H9 (cell line): ENCODE measurements at regions not wholly inside any gene's neighbourhood (a gene's known extent, or its start where the extent isn't known, plus 50 kb on each side); places are given as distances from the start of the nearest gene placed in this dataset.

Experiments
- DNase-seq: peaks from one replicate; pipeline ENCODE4 v3.0.0-alpha.2; 2017
- H2AFZ ChIP-seq: one replicate; pipeline ENCODE4 v1.6.1; 2013; ENCODE audit warnings: mild to moderate bottlenecking, low read length, control low read depth, moderate library complexity
- H2AK5ac ChIP-seq: 2 replicates; pipeline ENCODE4 v1.6.1; 2013; ENCODE audit warnings: low read length, control low read depth, mixed read lengths; ENCODE audit not compliant: insufficient read length
- H2BK120ac ChIP-seq: one replicate; pipeline ENCODE4 v1.6.1; 2013; ENCODE audit warnings: low read depth, mild to moderate bottlenecking, low read length, control low read depth, inconsistent platforms; ENCODE audit not compliant: poor library complexity, severe bottlenecking
- H2BK12ac ChIP-seq: 2 replicates; pipeline ENCODE4 v1.6.1; 2013; ENCODE audit warnings: low read length, control low read depth, mixed read lengths, low read depth; ENCODE audit not compliant: insufficient read length
- H2BK15ac ChIP-seq: 2 replicates; pipeline ENCODE4 v1.6.1; 2013; ENCODE audit warnings: low read depth, low read length, control low read depth
- H2BK20ac ChIP-seq: one replicate; pipeline ENCODE4 v1.6.1; 2013; ENCODE audit warnings: low read depth, mild to moderate bottlenecking, low read length, control low read depth, inconsistent platforms; ENCODE audit not compliant: poor library complexity, severe bottlenecking
- H2BK5ac ChIP-seq: 2 replicates; pipeline ENCODE4 v1.6.1; 2013; ENCODE audit warnings: low read length, control low read depth, mixed read lengths; ENCODE audit not compliant: insufficient read length
- H3K14ac ChIP-seq: 2 replicates; pipeline ENCODE4 v1.6.1; 2013; ENCODE audit warnings: low read length, control low read depth; ENCODE audit not compliant: insufficient read depth
- H3K18ac ChIP-seq: 2 replicates; pipeline ENCODE4 v1.6.1; 2013; ENCODE audit warnings: low read depth, mild to moderate bottlenecking, mixed read lengths, low read length, control low read depth; ENCODE audit not compliant: insufficient read length
- H3K23ac ChIP-seq: 2 replicates; pipeline ENCODE4 v1.6.1; 2013; ENCODE audit warnings: low read length, control low read depth, mixed read lengths, low read depth; ENCODE audit not compliant: insufficient read length
- H3K23me2 ChIP-seq: 2 replicates; pipeline ENCODE4 v1.6.1; 2013; ENCODE audit warnings: low read depth, mild to moderate bottlenecking, mixed read lengths, low read length, control low read depth; ENCODE audit not compliant: insufficient read length, poor library complexity, severe bottlenecking
- H3K27ac ChIP-seq: 2 replicates; pipeline ENCODE4 v1.5.1; 2013; ENCODE audit warnings: low read length, control low read depth, mixed read lengths, low read depth; ENCODE audit not compliant: insufficient read length
- H3K27me3 ChIP-seq: 2 replicates; pipeline ENCODE4 v1.6.1; 2013; ENCODE audit warnings: low read length, control low read depth, inconsistent platforms; ENCODE audit not compliant: insufficient read depth
- H3K4ac ChIP-seq: 2 replicates; pipeline ENCODE4 v1.6.1; 2013; ENCODE audit warnings: low read depth, mild to moderate bottlenecking, control low read depth, inconsistent platforms, low read length, moderate library complexity
- H3K4me1 ChIP-seq: 2 replicates; pipeline ENCODE4 v1.6.1; 2013; ENCODE audit warnings: low read length, control low read depth, inconsistent platforms; ENCODE audit not compliant: insufficient read depth
- H3K4me2 ChIP-seq: 2 replicates; pipeline ENCODE4 v1.6.1; 2013; ENCODE audit warnings: low read length, control low read depth, mixed read lengths; ENCODE audit not compliant: insufficient read length, insufficient read depth
- H3K56ac ChIP-seq: 2 replicates; pipeline ENCODE4 v1.6.1; 2013; ENCODE audit warnings: low read depth, mild to moderate bottlenecking, mixed read lengths, low read length, control low read depth; ENCODE audit not compliant: insufficient read length
- H3K79me1 ChIP-seq: 2 replicates; pipeline ENCODE4 v1.6.1; 2013; ENCODE audit warnings: low read depth, mild to moderate bottlenecking, moderate library complexity, low read length, control low read depth, inconsistent platforms; ENCODE audit not compliant: insufficient read depth, poor library complexity, severe bottlenecking
- H3K79me2 ChIP-seq: 2 replicates; pipeline ENCODE4 v1.6.1; 2013; ENCODE audit warnings: low read length, control low read depth, inconsistent platforms; ENCODE audit not compliant: insufficient read depth
- H3K9ac ChIP-seq: 2 replicates; pipeline ENCODE4 v1.6.1; 2013; ENCODE audit warnings: low read length, control low read depth, mixed read lengths; ENCODE audit not compliant: insufficient read length; ENCODE audit errors: extremely low read depth
- H3K9me3 ChIP-seq: one replicate; pipeline ENCODE4 v1.6.1; 2013; ENCODE audit warnings: low read depth, low read length, inconsistent platforms; ENCODE audit not compliant: control insufficient read depth
- H3T11ph ChIP-seq: one replicate; pipeline ENCODE4 v1.6.1; 2013; ENCODE audit warnings: mild to moderate bottlenecking, low read length, control low read depth, inconsistent platforms
- H4K20me1 ChIP-seq: one replicate; pipeline ENCODE4 v1.6.1; 2013; ENCODE audit not compliant: control insufficient read depth, insufficient read length, insufficient read depth
- H4K5ac ChIP-seq: 2 replicates; pipeline ENCODE4 v1.6.1; 2013; ENCODE audit warnings: low read depth, mild to moderate bottlenecking, mixed read lengths, low read length, control low read depth; ENCODE audit not compliant: insufficient read length
- H4K8ac ChIP-seq: replicated peaks from 2 replicates; pipeline ENCODE4 v1.6.1; 2013; ENCODE audit warnings: low read length, control low read depth, mixed read lengths, low read depth; ENCODE audit not compliant: insufficient read length
- H4K91ac ChIP-seq: 2 replicates; pipeline ENCODE4 v1.6.1; 2013; ENCODE audit warnings: low read depth, mild to moderate bottlenecking, moderate library complexity, mixed read lengths, low read length, control low read depth; ENCODE audit not compliant: insufficient read length
- H3K27ac Mint-ChIP-seq, 3 experiments: 2 replicates in 2 of 3; 3 replicates in 1 of 3; pipeline ENCODE4 v1.8.0; 2020 to 2021; ENCODE audit warnings: mixed read lengths in 3 of 3, mild to moderate bottlenecking in 1 of 3, moderate library complexity in 1 of 3
- H3K27me3 Mint-ChIP-seq: 2 replicates; pipeline ENCODE4 v1.8.0; 2021; ENCODE audit warnings: low read depth, mild to moderate bottlenecking, moderate library complexity, mixed read lengths
- H3K36me3 Mint-ChIP-seq, 3 experiments: 2 replicates in 2 of 3; 3 replicates in 1 of 3; pipeline ENCODE4 v1.8.0; 2020 to 2021; ENCODE audit warnings: low read depth in 3 of 3, mixed read lengths in 3 of 3; ENCODE audit not compliant: insufficient read depth in 1 of 3
- H3K4me1 Mint-ChIP-seq, 2 experiments: 2 replicates each; pipeline ENCODE4 v1.8.0; 2020; ENCODE audit warnings: mixed read lengths in 2 of 2
- H3K4me3 Mint-ChIP-seq, 2 experiments: 2 replicates in 1 of 2; 3 replicates in 1 of 2; pipeline ENCODE4 v1.8.0; 2020 to 2021; ENCODE audit warnings: mild to moderate bottlenecking in 2 of 2, mixed read lengths in 2 of 2, moderate library complexity in 1 of 2
- H3K9me3 Mint-ChIP-seq, 2 experiments: 2 replicates in 1 of 2; 3 replicates in 1 of 2; pipeline ENCODE4 v1.8.0; 2020; ENCODE audit warnings: mild to moderate bottlenecking in 2 of 2, mixed read lengths in 2 of 2, moderate library complexity in 1 of 2
- CTCF ChIP-seq: fragments of 200-600 bp; sonication (generic); conservative IDR thresholded peaks from 3 replicates; pipeline ENCODE4 v1.8.0; 2021; ENCODE audit warnings: antibody characterized with exemption, mild to moderate bottlenecking
- WGBS: extraction: QIAGEN DNeasy Blood & Tissue Kit; methylation state at CpG from one replicate; pipeline ENCODE4 v1.1.7; 2013; ENCODE audit warnings: missing lambda C conversion rate, low lambda C conversion rate, mixed read lengths; ENCODE audit not compliant: insufficient read length; ENCODE audit errors: extremely low coverage; 5-methylcytosine and 5-hydroxymethylcytosine counted together

DNA sequence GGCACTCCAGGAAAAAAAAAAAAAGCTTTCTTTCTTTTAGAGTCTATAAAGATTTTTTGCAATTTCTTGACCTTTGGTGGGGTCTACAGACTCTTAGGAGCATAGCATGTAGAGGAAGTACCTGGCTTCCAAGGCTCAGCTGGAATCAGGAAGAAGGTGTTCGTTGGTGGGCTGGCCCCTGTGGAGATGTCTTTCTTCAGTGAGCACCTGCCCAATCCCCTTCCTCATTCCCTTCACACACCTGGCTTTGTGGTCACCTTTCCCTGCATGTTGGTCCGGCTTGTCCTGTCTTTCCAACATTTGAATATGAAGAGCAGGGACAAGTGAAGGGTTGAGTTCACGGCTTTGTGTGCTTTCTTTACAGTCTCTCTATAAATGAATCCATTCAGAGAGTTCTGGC, 352.4 kb downstream of the HAPSTR1 start:
- WGBS = no CpG with 5 or more reads among the region's 3 CpGs
- Histone ChIP-seq H3K18ac (no peak overlapping the region), H3K79me1 (no peaks in the 10 kb centered on the region), H2AFZ (no peak overlapping the region), H2BK120ac (no peak overlapping the region), H2BK12ac (no peak overlapping the region), H3K27me3 (no peaks in the 10 kb centered on the region), H3K56ac (no peak overlapping the region), H2BK5ac (no peak overlapping the region), H3K4me1 (peaks cover 14% of the 10 kb centered on the region), H4K8ac (no peak overlapping the region), H3K23ac (no peak overlapping the region), H3T11ph (no peak overlapping the region), H3K9me3 (no peaks in the 10 kb centered on the region), H4K20me1 (no peaks in the 10 kb centered on the region), H3K4me2 (no peak overlapping the region), H3K4ac (no peak overlapping the region), H3K27ac (no peak overlapping the region), H4K91ac (no peak overlapping the region), H2BK20ac (no peak overlapping the region), H2BK15ac (no peak overlapping the region), H3K9ac (no peak overlapping the region), H4K5ac (no peak overlapping the region), H3K14ac (no peak overlapping the region), H3K23me2 (no peaks in the 10 kb centered on the region), H3K79me2 (no peaks in the 10 kb centered on the region), H2AK5ac (no peak overlapping the region)
- Mint-ChIP-seq H3K27me3 (no peaks in the 10 kb centered on the region), H3K4me1 (peaks cover 43 to 46% of the 10 kb centered on the region in 2 experiments), H3K36me3 (no peaks in the 10 kb centered on the region), H3K27ac (0 out of 7 replicates have a peak overlapping the region, but pooled peaks of 1 of the 3 experiments have one; percentile 50), H3K4me3 (no peak overlapping the region), H3K9me3 (no peaks in the 10 kb centered on the region)
- TF ChIP-seq CTCF = no peak
- no peak for DNase-seq
